HG03432 (cell line): ENCODE measurements at regions not wholly inside any gene's neighbourhood (a gene's known extent, or its start where the extent isn't known, plus 50 kb on each side); places are given as distances from the start of the nearest gene placed in this dataset.
"Not testable (repeated sequence)": the region's sequence is repeated elsewhere in the genome, so short reads cannot be mapped to it uniquely, and the experiment has no call there.

Experiments used
- ATAC-seq: cut with Tn5 transposase; IDR thresholded peaks from one replicate; pipeline ENCODE4 v1.9.1; 2021; ENCODE audit warnings: mild to moderate bottlenecking, moderate library complexity; ENCODE audit not compliant: unreplicated experiment

DNA sequence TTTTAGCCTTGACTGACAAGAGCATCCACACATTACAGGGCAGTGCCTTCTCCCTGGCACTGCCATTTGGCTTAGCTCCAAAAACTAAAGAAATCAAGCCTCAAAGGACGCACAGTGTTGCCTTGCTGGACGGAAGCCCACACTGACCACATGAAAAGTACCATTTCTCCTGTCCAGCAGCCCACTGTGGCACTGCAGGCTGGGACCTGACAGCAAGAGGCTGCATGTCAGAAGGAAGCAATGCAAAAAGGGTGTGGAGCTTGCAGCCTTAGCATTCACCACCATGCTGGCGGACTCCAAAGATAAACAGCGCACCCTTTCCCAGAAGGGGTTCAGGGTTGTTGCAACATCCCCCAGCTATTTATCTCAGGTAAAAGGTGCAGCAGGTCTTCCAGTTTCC is 109.3 kb upstream of the BMAL1 start:
- ATAC-seq, result no peak

DNA sequence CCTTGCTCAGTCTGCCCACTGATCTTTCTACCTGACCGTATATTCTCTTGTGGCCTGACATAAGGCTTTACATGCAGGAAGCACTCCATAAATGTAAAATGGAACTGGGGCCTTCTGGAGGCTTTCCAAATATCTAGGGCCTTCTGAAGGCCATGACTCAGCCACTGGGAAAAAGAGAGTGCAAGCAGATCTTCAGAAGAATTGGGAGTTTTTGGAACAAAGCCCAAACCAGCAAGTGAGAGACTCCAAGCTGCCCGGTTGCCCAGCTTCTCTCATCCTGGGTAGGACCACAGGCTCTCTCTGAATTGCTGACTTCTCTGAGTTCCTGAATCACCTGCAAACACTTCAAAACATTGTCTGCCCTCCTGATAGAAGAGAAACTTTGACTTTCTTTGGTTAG is 107.9 kb upstream of the BMAL1 start:
- ATAC-seq, result no peak

DNA sequence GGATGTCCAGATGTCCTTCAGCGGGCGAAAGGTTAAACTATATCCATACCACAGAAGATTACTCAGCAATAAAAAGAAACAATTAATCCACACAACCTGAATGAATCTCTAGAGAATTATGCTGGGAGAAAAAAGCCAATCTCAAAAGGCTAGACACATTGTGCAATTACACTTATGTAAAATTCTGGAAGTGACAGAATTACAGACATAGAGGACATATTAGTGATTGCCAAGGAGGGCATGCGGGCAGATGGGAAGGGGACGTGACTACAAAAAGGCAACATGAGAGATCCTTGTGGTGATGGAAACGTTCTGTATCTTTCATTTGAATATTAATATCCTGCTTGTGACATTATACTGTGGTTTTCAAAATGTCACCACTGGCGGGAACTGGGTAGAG is 103.5 kb upstream of the BMAL1 start:
- no peak for ATAC-seq

DNA sequence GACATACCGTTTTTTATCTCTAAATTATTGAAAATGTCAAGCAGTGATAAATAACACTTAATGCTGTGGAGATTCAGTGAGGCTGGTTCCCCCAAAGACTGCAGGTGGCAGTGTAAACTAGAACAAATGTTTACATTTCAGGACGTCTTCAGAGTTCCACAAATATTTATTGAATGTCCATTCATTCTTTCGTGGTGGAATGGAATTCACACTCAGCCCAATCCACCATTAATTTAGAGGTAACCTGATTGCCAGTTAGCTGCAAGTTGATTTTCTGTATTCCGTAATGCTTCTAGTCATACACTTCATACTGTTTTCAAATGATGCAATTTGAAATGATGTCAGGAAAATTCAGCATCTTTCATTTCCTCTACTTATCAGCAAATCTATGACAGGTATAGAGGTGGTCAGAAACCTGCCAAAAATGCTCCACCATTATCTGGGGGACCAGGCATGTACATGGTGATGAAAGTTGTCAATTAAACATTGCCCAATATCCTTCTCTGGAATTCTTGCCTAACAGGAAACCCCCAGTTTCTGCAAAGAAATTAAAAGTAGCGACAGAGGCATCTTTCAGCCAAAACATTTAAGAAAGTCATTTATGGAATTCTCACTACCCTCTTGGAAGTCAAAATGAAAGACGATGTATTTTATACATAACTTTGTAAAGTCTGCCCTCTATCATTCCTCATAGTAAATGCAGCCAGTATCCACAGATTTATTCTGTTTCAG is 94.3 kb upstream of the BMAL1 start:
- no peak for ATAC-seq

DNA sequence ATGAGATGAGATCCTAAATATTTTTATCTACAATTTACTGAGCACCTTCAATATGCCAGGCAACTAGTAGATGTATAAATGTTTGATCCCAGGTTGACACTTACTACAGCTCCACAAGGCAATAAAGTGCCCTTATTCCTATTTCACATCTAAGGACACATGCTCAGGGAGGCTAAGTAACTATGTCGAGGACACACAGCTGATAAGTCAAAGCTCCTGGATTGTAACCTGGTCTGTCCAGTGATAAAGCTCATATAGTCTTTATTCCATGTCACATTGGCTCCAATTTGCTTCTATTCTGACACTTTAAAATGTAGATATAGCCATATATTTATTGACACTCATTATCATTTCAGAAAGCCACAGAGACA is 93.8 kb upstream of the BMAL1 start:
- ATAC-seq, result no peak

DNA sequence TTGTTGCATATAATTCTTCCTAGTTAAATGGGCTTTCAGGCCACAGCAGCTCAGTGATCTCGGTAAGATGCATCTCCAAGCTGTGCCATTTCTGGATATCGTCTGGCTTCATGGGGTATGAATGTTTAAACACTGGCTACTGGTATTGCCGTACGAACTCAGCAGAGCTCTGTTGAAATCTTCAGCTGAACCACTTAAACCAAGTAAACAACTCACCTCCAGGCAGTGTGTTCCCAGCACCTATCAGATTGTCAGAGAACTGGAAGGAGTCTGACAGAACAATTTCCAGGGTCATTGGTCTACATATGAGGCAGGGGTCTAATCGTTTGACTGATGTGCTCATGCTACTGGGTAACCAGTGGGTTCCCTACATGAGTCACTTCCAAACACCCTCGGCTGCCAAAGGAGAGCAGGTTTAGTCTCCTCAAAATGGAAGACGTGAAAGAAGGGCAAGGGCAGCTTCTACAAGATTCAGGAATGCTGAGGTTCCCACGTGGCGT is 93.2 kb upstream of the BMAL1 start:
- no peak for ATAC-seq

DNA sequence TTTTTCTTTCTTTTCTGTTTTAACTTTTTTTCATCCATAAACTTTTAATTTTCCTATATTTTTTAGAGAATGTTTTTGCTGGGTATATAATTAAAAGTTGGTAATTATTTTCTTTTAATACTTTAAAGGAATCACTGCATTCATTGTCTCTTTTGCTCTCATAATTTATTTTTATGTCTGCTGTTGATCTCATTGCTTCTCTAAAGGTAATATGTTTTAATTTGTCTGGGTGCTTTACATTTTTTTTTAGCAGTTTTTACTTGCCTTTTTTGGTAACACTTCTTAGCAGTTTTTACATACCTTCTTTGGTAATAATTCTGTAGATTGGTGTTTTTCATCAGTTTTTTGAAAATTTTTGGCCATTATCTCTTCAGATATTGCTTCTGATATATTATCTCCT is 89.4 kb upstream of the BMAL1 start:
- no peak for ATAC-seq

DNA sequence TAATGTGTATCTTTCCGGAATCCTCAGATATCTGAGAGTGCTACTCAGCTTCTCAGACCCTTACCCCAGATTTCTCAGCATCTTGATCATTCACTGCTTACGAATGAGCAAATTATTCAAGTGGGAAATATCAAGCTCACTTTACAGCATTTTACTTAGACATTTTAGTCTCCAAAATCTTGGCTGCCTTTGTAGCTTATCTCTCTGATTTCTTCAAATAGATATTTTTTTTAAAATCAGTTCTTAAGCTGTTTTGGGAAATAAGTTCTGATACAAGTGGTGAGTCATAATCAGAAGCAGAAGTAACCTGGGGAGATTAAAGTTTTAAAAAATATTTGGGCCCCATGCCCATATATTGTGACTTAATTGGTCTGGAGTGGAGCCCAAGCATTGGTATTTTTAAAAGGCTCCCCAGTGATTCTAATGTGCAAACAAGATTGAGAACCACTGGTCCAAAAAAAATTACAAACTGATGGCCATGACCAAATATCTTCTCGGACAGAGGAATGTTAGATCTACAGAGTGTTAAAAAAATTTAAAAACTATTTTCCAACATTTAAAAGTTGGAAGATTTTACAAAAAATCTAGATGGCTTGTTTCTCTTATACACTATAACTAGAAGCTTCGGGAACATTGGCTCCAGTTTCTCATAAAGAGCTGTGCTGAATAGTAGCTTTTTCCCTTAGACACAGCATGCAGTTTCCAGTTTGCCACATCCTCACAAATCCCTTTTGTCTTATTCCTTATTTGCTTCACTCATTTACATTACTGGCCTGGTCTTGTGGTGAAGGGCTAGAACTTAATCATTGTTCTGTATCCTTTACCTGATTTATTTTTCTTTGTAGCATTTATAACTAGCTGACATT is 87.8 kb upstream of the BMAL1 start:
- ATAC-seq, result no peak

DNA sequence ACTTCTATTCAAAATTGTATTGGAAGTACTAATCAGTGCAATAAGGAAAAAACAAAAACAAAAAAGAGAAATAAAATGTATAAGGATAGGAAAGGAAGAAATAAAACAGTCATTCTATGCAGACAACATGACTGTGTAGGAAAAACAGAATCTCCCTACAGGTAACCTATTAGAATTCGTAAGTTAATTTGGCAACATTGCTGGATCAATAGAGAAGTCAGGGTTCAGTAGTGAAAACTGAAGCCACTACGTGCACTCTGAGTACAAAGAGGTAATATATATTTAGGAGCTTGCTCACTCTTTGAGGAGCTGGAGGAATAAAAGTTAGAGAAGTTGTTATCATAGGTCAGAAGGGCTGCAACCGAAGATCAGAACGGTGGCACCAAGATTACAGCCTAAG is 84.0 kb upstream of the BMAL1 start:
- ATAC-seq, result no peak

DNA sequence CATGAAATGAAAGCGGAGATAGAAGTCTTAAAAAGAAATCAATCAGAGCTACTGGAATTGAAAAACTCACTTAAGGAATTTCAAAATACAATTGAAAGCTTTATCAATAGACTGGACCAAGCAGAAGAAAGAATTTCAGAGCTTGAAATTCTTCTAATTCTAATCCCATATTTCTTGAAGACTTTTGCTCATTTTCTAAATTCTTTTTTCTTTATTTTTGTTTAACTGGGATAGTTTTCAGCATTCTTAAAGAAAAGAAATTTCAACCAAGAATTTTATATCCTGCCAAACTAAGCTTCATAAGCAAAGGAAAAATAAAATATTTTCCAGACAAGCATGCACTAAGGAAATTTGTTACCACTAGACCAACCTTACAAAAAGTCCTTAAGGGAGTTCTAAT is 80.2 kb upstream of the BMAL1 start:
- not testable (repeated sequence) for ATAC-seq

DNA sequence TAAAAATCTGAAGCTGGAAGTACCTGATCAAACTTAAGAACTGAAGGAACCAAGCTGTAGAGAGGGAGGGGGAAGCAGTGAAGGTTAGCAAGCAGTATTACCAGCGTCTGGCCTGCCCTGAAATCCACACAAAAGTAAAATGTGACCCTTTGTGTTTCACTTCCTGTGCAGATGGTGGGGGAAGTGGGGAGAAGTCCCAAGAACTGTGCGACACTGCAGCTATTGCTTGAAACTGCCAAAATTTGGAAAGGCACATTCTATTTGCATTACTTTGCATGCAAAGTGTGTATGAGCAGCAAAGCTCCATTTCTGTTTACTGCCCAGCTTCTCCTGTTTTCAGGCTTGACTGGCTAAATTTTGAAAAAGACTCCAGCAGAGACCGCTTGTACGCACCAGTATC is 72.1 kb upstream of the BMAL1 start:
- ATAC-seq, result peak; percentile 68

DNA sequence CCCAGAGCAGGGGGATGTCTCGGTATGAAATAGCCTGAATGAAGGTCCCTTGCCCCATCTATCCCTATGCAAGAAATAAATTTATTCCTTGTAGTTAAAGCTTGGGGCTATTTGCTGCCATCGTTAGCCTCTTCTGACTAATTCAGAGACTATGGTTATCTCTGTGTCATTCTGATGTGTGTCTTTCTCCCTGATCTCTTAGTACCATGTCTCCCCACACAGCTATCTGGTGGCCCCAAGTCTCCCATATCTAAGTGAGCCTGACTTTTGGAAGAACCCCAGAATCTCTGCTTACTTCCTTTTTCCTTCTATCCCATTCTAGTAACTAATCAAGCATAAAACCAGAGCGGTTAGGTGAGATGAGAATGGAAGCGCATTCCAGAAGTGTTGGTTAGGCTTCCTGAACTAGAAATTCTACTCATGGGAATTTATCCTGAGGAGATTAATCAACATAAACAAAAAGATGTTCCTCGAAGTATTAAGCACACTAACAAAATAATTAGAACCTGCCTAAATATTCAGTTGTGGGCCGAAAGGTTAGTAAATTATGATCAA is 71.4 kb upstream of the BMAL1 start:
- peak; percentile 43 for ATAC-seq

DNA sequence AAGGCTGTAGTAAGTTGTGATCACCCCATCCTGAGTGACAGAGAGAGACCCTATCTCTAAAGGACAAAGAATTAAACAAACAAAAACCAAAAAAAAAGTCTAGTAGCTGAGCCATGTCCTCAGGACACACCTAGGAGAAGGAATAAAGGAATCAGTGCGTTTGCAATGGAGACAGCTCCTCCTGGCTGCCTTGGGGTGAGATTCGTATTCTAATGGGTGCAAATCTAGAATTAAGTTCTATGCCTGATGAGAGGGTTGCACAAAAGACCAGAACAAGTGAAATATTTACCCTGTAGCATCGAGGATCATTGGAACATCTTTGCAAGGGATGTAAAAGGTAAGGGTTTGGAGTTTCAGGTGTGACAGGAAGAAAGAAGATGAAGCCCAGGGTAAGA is 70.3 kb upstream of the BMAL1 start:
- ATAC-seq, result no peak

DNA sequence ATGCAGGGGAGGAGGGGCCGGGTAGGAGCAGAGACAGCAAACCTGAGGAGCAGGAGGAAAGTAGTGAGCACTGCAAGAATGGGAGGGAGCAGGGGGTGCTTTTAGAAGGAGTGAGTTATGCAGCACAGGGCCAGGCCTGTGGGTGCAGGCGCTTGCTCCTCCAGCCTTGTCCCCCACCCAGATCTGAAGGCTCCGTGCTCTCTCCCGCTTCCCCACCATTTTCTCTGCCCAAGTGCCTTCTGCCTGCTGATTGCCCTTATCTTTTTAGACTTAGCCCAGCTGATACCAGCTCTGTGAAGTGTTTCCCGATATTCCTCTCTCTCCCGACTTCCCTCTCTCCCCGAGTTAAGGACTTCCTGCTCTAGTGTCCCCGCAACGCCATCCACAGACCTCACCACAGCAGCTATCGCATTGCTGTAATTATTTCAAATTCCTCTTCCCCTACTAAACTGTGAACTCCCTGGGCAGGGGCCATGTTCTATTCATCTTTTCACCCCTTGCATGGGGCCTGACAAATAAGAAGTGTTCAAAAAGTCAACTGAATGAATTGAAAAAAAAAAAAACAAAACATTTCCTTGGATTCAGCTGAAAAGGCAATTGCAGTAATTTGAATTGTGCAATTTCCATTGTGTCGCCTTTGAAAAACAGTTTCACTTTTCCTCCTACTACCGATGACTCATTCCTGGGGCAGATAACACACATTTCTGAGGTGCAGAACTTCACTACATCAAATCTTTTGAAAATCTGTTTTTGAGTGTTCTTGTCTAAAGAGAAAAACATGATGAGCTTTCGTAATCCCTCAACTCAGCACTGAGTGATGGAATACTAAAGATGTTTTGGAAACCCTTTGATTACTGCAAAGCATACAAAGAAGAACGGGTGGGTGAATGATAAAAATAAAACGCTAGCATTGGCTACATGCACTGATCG is 69.7 kb upstream of the BMAL1 start:
- no peak for ATAC-seq

DNA sequence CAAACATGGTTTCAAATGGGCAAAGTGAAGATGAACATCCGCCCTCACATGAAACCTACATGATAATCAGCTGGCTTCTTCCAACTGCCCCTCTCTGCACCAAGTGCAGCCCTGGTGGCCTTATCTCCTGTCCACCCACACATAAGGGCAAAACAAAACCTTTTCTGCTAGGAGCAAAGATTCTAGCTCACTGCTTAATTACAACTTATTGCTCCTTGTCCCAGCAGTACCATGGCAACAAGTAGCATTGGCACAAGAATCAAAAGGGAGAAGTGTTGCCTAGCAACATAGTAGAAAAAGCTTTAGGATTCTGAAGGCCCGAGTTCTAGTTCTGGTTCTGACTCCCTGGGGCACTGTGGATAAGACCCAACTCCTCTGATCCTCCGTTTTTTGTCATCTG is 68.7 kb upstream of the BMAL1 start:
- no peak for ATAC-seq

DNA sequence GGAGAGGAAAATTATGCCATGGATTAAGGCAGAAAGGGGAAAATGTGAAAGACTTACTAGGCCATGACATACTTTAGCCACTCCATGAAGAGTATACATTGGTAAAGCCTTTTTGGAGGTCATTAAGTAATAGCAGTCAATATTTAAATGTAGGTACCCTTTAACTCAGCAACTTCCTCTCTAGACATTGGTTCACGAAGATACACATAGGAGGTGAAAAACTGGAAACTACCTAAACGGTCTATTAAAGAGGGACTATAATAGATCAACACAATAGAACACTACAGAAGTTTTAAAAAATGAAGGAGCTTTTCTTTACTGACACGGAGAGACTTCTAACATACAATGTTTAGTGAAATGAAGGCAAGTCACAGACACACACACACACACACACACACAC is 68.2 kb upstream of the BMAL1 start:
- ATAC-seq, result no peak

DNA sequence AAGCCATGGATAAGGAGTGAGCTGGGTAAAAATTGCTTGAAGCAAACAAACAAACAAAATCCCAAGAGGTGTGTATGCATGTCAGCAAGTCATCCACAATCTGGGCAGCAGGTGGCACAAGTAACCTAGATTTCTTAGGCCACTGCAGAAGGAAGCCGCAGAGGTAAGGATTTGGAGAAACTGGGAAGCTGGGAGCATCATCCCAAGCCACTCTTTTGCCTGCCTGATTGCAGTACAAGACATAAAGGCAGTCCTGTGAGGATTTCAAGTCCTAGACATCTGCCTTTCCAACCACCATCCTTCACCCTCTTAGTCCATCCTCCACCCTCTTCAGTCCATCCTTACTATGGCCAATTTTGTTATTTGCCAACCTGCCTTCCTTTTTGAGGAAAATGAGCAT is 67.2 kb upstream of the BMAL1 start:
- no peak for ATAC-seq

DNA sequence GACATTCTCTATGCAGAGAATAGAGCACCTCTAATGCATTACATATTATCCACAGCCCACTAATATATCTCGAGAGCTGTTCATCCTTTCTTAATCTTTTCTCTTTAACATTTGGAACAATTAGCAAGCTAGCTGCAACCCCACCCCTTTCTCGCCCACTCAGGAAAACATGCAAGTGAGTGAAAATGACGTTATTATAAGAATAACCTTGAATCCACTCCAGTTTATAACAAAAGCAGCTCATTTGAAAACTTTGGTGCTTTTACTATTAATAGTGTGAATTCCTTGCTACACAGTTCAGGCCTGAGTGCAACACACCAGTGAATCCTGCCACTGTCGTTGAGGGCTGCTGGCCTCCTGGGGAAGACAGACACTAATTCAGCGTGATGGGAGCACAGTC is 63.3 kb upstream of the BMAL1 start:
- no peak for ATAC-seq

DNA sequence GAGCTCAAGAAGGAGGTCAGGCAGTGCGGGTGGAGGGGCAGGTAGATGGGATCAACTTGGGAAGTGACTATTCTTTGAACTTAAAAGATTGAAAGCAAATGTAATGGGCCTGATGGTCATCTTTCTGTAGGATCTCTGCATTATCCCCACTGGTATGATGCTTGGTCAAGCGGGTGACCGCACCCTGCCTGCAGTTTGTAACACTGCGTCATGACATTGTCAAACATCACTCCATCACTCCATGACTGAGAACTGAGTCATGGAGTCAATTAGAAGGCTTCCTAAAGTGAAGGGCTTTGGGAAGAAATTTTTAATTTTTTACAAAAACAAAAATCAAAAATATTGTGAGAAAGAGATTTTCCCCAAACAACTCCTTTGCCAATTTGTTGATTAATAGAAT is 62.4 kb upstream of the BMAL1 start:
- ATAC-seq, result no peak

DNA sequence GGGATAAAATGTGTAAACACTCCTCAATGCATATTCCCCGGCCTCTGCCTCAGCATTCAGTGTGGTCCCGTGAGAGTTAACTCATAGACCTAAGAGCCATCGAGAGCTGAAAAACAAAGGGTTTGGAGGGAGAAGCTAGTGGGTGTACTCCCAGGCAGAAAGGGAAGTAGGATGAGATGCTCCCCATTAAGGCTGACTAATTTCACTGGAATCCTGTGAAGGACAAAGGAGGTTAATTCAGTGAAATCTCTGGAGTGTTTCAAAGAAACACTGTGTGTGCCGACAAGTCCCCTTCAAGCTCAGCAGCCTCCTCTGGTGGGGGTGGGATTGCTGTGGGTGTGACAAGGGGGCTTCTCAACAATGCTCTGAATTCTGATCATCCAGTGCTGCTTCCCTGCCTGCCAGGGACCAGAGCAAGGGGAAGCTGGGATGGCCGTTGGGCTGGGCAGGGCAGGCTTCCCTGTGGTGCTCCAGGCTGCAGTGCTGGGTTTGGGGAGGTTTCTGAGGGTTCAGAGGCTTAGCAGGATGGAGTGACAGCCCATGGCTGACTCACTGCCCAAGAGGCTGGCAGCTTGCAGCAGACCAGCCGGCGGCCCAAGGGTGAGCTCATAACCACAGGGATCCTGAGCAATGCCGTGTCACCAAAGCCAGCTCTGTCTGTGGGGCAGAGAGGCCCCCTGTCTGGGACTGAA is 61.4 kb upstream of the BMAL1 start:
- peak; percentile 45 for ATAC-seq
